Motor neuron (in vitro differentiated cells): ENCODE measurements at regions not wholly inside any gene's neighbourhood (a gene's known extent, or its start where the extent isn't known, plus 50 kb on each side); places are given as distances from the start of the nearest gene placed in this dataset.

Source experiments
- ATAC-seq, 8 experiments: fragments of 200-7000 bp; cut with Tn5 transposase; replicated peaks in 6 of 8; 2 replicates each; pipeline ENCODE4 v1.8.0; 2021; ENCODE audit warnings: mild to moderate bottlenecking in 8 of 8, moderate library complexity in 8 of 8
- H3K27ac ChIP-seq, 2 donors: fragments of 250-450 bp; sonication (Bioruptor Pico); 2 replicates each; pipeline ENCODE4 v1.9.0; 2021; ENCODE audit warnings: antibody characterized with exemption in 2 of 2, mild to moderate bottlenecking in 2 of 2, moderate library complexity in 1 of 2
- H3K4me1 ChIP-seq, 2 donors: fragments of 250-450 bp; sonication (Bioruptor Pico); replicated peaks in 1 of 2; 2 replicates each; pipeline ENCODE4 v1.6.1; 2021; ENCODE audit warnings: antibody characterized with exemption in 2 of 2, mild to moderate bottlenecking in 2 of 2, moderate library complexity in 1 of 2
- H3K4me3 ChIP-seq, 5 donors: fragments of 250-450 bp; sonication (Bioruptor Pico); 2 replicates each; pipeline ENCODE4 v1.9.0; 2021; ENCODE audit warnings: antibody characterized with exemption in 5 of 5, mild to moderate bottlenecking in 5 of 5, moderate library complexity in 4 of 5
- WGBS, 10 experiments: fragments of 450-650 bp; shearing (Covaris generic); methylation state at CpG; one replicate each; pipeline ENCODE4 v1.0.0; 2022; 5-methylcytosine and 5-hydroxymethylcytosine counted together
- in situ Hi-C, 9 experiments: fragments of 400-800 bp; cut with MboI; loops; one replicate each; pipeline ENCODE4 v1.15.0; 2021; ENCODE audit warnings: low sequenced_read_pairs in 9 of 9, low pct_unique_long_range_greater_than_20kb in 2 of 9; ENCODE audit not compliant: unreplicated experiment in 9 of 9

DNA sequence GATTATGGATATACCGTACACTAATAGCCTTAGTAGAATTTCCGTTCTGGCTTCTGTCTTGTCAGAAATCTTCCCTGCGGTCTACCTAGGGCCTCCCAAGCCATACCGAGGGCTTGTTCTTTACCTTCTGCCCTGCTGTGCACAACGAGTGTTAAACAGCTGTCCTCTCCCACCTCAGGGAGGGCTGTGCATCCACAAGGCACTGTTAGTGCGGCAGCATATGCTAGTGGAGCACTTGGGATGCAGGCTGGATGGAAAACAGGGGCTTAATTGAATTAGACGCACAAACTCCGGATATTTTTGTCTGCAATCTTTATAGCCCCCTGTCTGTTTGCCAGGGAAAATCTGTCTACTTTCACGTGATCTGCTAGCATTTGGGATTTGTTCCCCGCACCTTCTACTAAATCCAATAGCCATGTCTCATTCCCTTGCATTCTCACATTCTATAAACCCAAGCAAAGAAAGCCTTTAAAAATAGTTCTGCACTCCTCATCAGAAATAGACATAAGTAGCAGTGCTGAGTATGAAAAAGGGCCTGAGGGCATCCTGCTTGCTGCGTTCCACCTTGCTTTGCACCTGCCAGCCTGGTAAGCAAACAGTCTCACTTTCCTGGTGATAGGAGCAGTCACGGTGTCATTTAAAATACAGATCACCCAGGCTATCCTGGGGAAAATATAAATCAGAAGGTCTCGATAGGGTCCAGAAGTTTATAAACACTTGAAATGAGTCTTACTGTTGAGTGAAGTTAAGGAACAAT, 382.6 kb downstream of the RASEF start:
- ATAC-seq = no peak
- Histone ChIP-seq H3K4me1 (peaks cover 10 to 24% of the 10 kb centered on the region in 2 donors), H3K4me3 (no peak overlapping the region), H3K27ac (no peak overlapping the region)
- in situ Hi-C loops = no loop called here
- WGBS, 10 experiments = 11 to 92% (median 67%) methylated on average over 2 to 13 of the region's 13 CpGs; no CpG with 5 or more reads in 1 of the 10 experiments

DNA sequence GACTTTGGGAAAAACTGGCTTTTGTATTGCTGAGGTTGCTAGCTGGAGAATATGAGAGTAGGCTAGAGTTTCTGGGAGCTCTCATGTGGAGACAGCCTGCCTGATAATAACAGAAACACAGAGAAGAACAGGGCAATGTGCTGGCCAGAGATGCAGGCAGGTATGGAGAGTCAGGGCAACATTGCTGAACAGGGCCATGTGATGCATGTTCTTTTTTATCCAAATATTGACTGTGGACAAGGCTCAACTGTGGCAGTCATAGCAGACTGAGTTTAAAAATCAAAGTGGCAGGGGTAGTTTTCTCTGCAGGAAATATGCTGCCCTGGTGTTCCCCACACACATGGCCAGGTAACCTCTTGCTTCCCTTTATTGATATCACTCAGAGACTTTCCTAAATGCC, 381.1 kb downstream of the RASEF start:
- peaks cover 10 to 16% of the 10 kb centered on the region in 2 donors for H3K4me1 ChIP-seq
- H3K4me3 ChIP-seq = no peak overlapping the region
- in situ Hi-C loops = no loop called here
- H3K27ac ChIP-seq = no peak overlapping the region
- ATAC-seq = no peak

DNA sequence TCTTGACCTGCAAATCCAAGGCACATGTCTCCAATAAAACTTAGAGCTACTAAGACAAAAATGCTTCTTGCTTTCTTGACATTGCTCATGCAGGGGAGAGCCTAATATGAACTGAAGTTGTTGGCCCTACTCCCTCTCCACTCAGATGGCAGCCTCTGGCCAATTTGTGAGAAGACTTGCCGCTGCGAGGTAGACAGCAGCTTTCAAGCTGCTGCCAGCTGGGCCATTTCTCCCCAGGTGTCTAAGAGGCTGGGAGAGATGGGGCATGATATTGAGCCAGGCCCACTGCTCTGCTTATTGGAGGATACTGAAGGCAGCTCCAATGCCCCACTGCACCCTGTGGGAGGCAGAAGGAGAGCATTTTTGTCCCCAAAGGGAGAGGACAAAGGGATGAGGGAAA, 380.5 kb downstream of the RASEF start:
- ATAC-seq = no peak
- H3K27ac ChIP-seq = no peak overlapping the region
- in situ Hi-C loops = no loop called here
- peaks cover 10 to 16% of the 10 kb centered on the region in 2 donors for H3K4me1 ChIP-seq
- 0 to 100% (median 100%) methylated on average over 2 of the region's 2 CpGs; no CpG with 5 or more reads in 5 of the 10 experiments for WGBS, 10 experiments
- no peak overlapping the region for H3K4me3 ChIP-seq

DNA sequence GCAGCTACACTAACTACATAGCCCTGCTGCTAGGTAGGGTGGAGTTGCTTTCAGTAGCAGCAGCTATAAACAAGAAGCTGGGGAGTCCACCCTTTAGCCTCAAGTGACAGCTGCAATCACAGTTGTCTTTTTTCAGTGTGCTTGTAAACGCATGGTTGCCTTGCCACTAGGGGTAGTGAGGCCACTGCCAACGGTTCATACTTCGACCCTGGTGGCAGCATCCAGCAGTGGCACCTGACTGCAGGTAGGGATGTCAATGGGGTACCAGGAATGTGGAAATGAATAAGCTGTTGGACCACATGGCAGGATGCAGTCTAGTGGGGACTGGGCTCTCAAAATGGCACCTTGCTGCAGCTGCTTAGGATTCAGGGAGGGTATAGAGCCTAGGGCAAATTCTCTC, 367.2 kb downstream of the RASEF start:
- WGBS, 10 experiments = 0 to 92% (median 80%) methylated on average over 1 to 3 of the region's 3 CpGs; no CpG with 5 or more reads in 5 of the 10 experiments
- in situ Hi-C loops = no loop called here
- Histone ChIP-seq H3K4me1 (no peaks in the 10 kb centered on the region), H3K27ac (no peak overlapping the region), H3K4me3 (no peak overlapping the region)
- peak in 1 of 8 experiments; percentile 53 for ATAC-seq

DNA sequence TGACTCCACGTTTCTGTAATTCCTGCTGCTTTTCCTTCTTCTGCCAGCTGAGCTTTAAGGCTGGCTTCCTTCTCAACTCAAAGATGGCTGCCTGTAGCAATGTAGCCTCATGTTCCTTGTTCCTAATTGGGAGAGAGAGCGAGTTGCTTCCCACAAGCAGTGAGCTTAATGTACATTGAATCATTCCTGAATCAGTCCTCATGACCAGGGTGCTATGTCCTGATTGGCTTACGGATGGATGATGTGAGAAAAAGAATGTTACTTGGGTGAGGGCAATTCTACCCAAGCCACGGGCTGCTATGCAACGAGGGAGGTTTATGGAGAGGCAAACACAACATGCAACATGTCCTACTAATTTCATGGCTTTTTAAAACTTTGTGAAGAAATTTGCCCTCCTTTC, 356.2 kb downstream of the RASEF start:
- WGBS, 10 experiments = 18 to 100% (median 68%) methylated on average over 1 to 5 of the region's 5 CpGs; no CpG with 5 or more reads in 3 of the 10 experiments
- Histone ChIP-seq H3K4me3 (no peak overlapping the region), H3K4me1 (no peaks in the 10 kb centered on the region), H3K27ac (no peak overlapping the region)
- ATAC-seq = peak in 2 of 8 experiments; percentile 32 to 56
- in situ Hi-C loops = no loop called here

DNA sequence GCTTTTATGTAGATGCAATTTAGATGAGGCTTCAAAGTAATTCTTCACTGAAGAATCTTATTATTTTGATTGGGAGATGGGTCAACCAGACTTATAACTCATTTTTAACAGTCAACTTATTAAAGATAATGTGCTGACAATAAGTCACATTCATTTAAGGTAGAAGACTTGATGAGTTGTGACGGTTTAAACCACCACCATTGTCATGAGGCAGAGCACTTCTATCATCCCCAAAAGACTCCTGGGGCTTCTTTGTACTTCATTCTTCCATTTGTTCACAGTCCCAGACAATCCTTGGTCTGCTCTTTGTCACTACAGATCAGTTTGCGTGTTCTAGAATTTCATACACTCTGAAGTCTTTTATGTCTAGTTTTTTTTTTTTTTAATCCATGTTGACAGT, 346.1 kb downstream of the RASEF start:
- ATAC-seq = no peak
- Histone ChIP-seq H3K4me1 (peaks cover 0 to 5% of the 10 kb centered on the region in 2 donors), H3K27ac (no peak overlapping the region), H3K4me3 (no peak overlapping the region)
- WGBS, 10 experiments = 5 to 100% (median 80%) methylated on average over 1 to 2 of the region's 2 CpGs; no CpG with 5 or more reads in 1 of the 10 experiments
- in situ Hi-C loops = no loop called here

DNA sequence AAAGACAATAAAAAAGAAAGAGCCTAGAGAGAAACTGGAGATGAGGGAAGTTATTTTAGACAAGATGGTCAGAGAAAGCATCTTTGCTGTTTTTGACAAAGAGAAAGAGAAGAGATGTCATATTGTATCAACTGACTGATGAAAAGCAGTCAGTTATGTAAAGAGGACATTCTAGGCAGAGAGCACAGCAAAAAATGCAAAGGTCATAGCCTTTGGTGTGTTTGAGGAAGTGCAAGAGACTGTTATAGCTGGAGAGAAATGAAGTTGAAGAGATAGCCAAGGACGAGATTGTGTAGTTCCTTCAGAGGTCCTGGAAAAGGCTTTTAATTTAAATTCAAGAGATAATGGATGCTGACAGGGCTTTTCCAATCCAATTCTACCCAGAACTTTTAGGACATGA, 342.4 kb downstream of the RASEF start:
- in situ Hi-C loops = no loop called here
- Histone ChIP-seq H3K4me3 (no peak overlapping the region), H3K27ac (no peak overlapping the region), H3K4me1 (peaks cover 0 to 8% of the 10 kb centered on the region in 2 donors)
- WGBS, 10 experiments = 11 to 100% (median 91%) methylated on average over 1 of the region's 1 CpG; no CpG with 5 or more reads in 2 of the 10 experiments
- no peak for ATAC-seq

DNA sequence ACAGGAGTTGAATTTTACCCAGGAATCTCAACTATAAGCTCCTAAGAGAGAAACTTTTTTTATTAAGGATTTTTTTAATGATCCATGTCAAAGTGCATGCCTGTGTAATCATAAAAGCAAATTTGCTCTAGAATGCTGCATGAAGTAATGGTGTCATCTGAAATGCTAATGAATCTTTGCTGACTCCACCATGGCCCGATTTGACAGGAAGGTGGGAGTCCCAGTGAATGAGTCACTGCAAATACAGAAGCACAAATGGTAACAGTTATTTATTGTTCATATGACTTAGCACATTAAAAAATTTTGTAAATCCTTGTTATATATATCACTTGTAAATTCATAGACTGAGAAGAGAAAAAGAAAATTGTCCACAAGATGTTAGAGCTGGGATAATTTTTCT, 341.3 kb downstream of the RASEF start:
- peaks cover 0 to 8% of the 10 kb centered on the region in 2 donors for H3K4me1 ChIP-seq
- WGBS, 10 experiments = 0 to 17% (median 10%) methylated on average over 1 of the region's 1 CpG; no CpG with 5 or more reads in 5 of the 10 experiments
- no peak overlapping the region for H3K4me3 ChIP-seq
- H3K27ac ChIP-seq = no peak overlapping the region
- ATAC-seq = peak; percentile 77 to 97 (median 94)
- in situ Hi-C loops = no loop called here

DNA sequence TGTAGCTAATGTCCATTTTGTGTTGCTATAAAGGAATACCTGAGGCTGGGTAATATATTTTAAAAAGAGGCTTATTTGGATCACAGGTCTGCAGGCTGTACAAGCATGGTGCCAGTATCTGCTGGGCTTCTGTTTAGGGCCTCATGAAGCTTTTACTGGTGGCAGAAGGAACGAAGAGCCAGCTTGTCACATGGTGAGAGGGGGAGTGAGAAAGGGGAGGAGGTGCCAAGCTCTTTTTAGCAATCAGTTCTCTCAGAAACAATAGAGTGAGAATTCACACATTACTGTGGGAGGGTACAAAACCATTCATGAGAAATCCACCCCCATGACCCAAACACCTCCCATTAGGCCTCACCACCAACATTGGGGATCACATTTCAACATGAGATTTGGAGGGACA, 340.9 kb downstream of the RASEF start:
- Histone ChIP-seq H3K4me3 (no peak overlapping the region), H3K27ac (no peak overlapping the region), H3K4me1 (peaks cover 0 to 8% of the 10 kb centered on the region in 2 donors)
- 17 to 88% (median 67%) methylated on average over 1 of the region's 1 CpG; no CpG with 5 or more reads in 5 of the 10 experiments for WGBS, 10 experiments
- in situ Hi-C loops = no loop called here
- ATAC-seq = peak in 4 of 8 experiments; percentile 12 to 46 (median 28)

DNA sequence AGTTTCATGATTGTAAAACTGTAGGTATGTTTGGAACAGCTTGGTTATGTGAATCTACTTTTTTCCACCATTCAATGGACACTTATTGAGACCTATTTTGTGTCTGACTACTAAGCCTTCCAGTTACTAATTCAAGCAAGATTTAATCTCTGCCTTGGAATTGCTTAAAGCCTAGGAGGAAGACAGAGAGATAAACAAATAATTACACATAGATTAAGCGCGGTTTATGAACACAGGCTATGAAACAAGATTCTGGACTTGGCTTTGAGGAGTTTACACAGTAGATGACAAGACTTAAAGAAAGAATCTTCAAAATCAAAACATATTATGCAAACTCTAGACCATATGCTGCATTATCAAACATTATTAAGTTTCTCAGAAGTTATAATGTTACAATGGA, 340.4 kb downstream of the RASEF start:
- H3K27ac ChIP-seq = no peak overlapping the region
- WGBS, 10 experiments = 60 to 100% (median 89%) methylated on average over 2 of the region's 2 CpGs; no CpG with 5 or more reads in 3 of the 10 experiments
- in situ Hi-C loops = no loop called here
- no peak overlapping the region for H3K4me3 ChIP-seq
- peaks cover 0 to 8% of the 10 kb centered on the region in 2 donors for H3K4me1 ChIP-seq
- no peak for ATAC-seq

DNA sequence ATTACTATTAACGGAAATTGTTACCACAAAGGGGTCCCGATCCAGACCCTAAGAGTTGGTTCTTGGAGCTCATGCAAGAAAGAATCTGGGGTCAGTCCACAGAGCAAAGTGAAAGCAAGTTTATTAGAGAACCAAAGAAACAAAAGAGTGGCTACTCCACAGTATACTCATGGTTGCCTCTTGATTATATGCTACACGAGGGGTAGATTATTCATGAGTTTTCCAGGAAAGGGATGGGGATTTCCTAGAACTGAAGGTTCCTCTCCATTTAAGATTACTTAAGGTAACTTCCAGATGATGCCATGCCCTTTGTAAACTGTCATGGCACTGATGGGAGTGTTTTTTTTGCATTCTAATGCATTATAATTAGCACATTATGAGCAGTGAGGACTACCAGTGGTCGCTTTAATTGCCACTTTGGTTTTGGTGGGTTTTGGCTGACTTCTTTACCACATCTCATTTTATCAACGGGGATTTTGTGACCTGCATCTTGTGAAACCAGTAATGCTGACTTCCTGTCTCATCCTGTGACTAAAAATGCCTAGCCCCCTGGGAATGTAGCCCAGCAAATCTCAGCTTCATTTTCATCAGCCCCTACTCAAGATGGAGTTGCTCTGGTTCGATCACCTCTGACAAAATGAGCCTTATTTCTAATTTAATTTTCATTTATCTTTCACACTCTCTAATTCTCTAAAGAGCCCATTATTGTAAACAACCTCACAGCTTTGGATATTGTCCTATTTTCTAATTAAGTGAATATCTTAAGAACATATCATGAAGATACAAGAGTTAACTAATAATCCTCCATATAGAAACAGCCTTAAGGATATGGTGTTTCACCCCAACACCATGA, 336.3 kb downstream of the RASEF start:
- no peak for ATAC-seq
- 8 to 100% (median 72%) methylated on average over 1 to 6 of the region's 6 CpGs for WGBS, 10 experiments
- in situ Hi-C loops = no loop called here
- H3K27ac ChIP-seq = no peak overlapping the region
- H3K4me1 ChIP-seq = peaks cover 0 to 5% of the 10 kb centered on the region in 2 donors
- H3K4me3 ChIP-seq = no peak overlapping the region

DNA sequence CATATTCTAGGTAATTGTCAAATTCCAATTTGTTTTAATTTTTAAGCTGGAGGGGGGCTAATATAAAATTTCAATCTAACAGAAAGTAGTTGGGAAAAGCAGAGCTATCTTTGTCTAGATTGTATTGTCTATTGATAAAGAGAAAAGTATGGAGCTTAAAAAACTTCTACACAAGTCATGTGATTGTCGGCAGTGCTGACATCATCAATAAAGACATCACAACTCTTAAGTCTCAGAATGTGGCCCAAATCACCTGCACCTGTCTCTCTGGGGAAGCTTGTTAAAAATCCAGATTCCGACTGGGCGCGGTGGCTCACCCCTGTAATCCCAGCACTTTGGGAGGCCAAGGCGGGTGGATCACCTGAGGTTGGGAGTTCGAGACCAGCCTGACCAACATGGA, 333.8 kb downstream of the RASEF start:
- Histone ChIP-seq H3K4me3 (no peak overlapping the region), H3K27ac (no peak overlapping the region), H3K4me1 (no peaks in the 10 kb centered on the region)
- 0 to 100% (median 96%) methylated on average over 1 to 5 of the region's 6 CpGs; no CpG with 5 or more reads in 4 of the 10 experiments for WGBS, 10 experiments
- in situ Hi-C loops = no loop called here
- ATAC-seq = no peak

DNA sequence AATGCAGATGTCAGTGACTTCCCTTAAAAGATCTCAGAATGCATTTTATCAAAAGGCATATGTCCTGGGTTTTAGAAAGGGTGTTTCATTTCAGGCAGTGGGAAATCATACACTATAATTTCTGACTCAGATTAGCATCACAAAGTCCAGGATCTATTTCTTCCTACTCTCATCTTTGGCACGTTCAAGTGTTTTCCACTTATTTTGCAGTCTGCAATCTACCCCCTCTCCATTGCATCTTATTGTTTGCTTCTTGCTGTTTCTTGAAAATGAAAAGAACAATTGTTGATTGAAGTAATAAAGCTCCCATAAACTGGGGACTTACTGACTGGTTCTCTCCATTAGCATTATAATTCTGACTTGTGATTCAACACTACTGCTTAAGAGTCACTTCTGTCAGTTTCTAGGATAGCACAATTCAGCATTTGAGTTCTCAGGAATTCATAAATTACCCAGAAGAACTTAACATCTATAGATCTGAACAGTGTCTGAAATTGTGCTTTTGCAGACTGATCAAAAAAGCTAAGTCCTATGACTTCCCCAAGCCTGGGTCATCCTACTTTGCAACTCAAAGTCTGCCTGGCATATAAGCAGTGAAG, 332.9 kb downstream of the RASEF start:
- in situ Hi-C loops = no loop called here
- peaks cover 0 to 2% of the 10 kb centered on the region in 2 donors for H3K4me1 ChIP-seq
- WGBS, 10 experiments = 0 to 36% (median 4%) methylated on average over 1 of the region's 1 CpG; no CpG with 5 or more reads in 4 of the 10 experiments
- no peak overlapping the region for H3K4me3 ChIP-seq
- no peak overlapping the region for H3K27ac ChIP-seq
- ATAC-seq = peak in 3 of 8 experiments; percentile 50 to 68 (median 61)
